ENCODE measurements at regions not wholly inside any gene's neighbourhood (a gene's known extent, or its start where the extent isn't known, plus 50 kb on each side); places are given as distances from the start of the nearest gene placed in this dataset.
"Not testable (repeated sequence)": the region's sequence is repeated elsewhere in the genome, so short reads cannot be mapped to it uniquely, and the experiment has no call there.

DNA sequence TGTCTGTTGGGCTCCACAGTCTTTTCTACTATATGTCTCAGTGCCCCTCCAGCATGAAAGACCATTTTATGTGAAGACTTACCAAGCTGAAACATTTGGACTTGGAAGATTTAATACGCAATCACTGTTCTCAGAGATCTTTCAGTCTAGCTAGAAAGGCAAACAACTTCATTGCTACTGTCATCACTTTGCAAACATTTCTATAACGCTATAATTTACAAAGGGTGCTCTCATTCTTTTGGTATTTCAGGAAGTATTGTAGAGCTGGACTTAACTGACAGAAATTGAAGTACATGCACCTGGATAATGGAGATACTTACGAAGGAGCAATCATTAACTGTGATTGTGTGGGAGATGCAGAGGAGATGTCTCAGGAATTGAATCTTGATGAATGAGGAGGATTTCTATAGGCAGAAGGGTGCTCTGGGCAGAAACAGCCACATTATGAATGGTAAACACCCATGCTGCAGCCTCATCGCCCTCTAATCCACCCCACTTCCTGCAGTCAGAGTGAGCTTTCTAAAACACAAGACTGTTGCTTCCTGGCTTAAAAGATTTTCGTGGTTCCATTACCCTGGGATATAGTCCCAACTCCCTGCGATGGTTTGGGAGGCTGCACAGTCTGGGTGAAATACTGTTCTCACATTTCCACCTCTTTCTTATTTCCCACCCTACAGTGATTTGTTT is 75.1 kb upstream of the GNG12 start:
- Histone ChIP-seq H3K27me3 (ENCODE audit: insufficient read depth in 3 of 3, low read length in 2 of 3) (no peaks in the 10 kb centered on the region), H3K27ac (no peak overlapping the region), H3K4me1 (no peaks in the 10 kb centered on the region), H3K36me3 (ENCODE audit: insufficient read depth in 1 of 2, low read depth in 1 of 2) (no peaks in the 10 kb centered on the region), H3K9me3 (no peaks in the 10 kb centered on the region), H3K4me3 (no peak overlapping the region)
- no peak for TF ChIP-seq CTCF (IDR thresholded peaks at IDR 0.05)
- ATAC-seq, result no peak
- DNase-seq, result no peak
- intact Hi-C loops (cut with DNase I), result no loop called here
- 50 to 57% (median 54%) methylated on average over 6 of the region's 6 CpGs for WGBS, 3 donors

- H3K27me3 ChIP-seq (ENCODE audit: insufficient read depth in 3 of 3, low read length in 2 of 3); H3K4me3 ChIP-seq; H3K27ac ChIP-seq; H3K36me3 ChIP-seq (ENCODE audit: insufficient read depth in 1 of 2, low read depth in 1 of 2); H3K9me3 ChIP-seq; H3K4me1 ChIP-seq; DNase-seq; intact Hi-C loops (cut with DNase I); ATAC-seq: not testable (repeated sequence)
- WGBS, 3 donors, result 60 to 76% (median 71%) methylated on average over 4 of the region's 4 CpGs
Measured at GRCh38 chr1:67907467-67907866, 74.2 kb upstream of the GNG12 start.

- H3K9me3 ChIP-seq; H3K27me3 ChIP-seq (ENCODE audit: insufficient read depth in 3 of 3, low read length in 2 of 3); intact Hi-C loops (cut with DNase I); H3K36me3 ChIP-seq (ENCODE audit: insufficient read depth in 1 of 2, low read depth in 1 of 2); H3K27ac ChIP-seq; H3K4me1 ChIP-seq; DNase-seq; ATAC-seq; H3K4me3 ChIP-seq: not testable (repeated sequence)
- WGBS, 3 donors, result 86 to 95% (median 90%) methylated on average over 2 of the region's 2 CpGs
Measured at GRCh38 chr1:67906015-67906414, 72.7 kb upstream of the GNG12 start.

DNA sequence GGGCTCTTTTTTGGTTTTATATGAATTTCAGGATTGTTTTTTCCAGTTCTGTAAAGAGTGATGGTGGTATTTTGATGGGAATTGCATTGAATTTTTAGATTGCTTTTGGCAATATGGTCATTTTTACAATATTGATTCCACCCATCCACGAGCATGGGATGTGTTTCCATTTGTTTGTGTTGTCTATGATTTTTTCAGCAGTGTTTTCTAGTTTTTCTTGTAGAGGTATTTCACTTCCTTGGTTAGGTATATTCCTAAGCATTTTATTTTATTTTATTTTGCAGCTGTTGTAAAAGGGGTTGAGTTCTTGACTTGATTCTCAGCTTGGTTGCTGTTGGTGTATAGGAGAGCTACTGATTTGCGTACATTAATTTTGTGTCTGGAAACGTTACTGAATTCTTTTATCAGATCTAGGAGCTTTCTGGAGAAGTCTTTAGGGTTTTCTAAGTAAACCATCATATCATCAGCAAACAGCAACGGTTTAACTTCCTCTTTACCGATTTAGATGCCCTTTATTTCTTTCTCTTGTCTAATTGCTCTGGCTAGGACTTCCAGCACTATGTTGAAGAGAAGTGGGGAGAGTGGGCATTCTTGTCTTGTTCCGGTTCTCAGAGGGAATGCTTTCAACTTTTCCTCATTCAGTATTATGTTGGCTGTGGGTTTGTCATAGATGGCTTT is 69.4 kb upstream of the GNG12 start:
- H3K4me3 ChIP-seq; intact Hi-C loops (cut with DNase I); H3K27me3 ChIP-seq (ENCODE audit: insufficient read depth in 3 of 3, low read length in 2 of 3); H3K27ac ChIP-seq; H3K36me3 ChIP-seq (ENCODE audit: insufficient read depth in 1 of 2, low read depth in 1 of 2); H3K4me1 ChIP-seq; ATAC-seq; DNase-seq; H3K9me3 ChIP-seq: not testable (repeated sequence)
- WGBS, 3 donors, result 78 to 80% (median 78%) methylated on average over 6 of the region's 6 CpGs

GRCh38 chr1:67898033-67898726 is 64.9 kb upstream of the GNG12 start:
- intact Hi-C loops (cut with DNase I), result no loop called here
- WGBS, 3 donors, result 76 to 78% (median 77%) methylated on average over 4 of the region's 4 CpGs
- DNase-seq (no peak), ATAC-seq (no peak)
- no peak for TF ChIP-seq CTCF (IDR thresholded peaks at IDR 0.05)
- H3K4me1 ChIP-seq, result no peaks in the 10 kb centered on the region
- no peaks in the 10 kb centered on the region for H3K9me3 ChIP-seq
- H3K36me3 ChIP-seq (ENCODE audit: insufficient read depth in 1 of 2, low read depth in 1 of 2), result no peaks in the 10 kb centered on the region
- H3K27me3 ChIP-seq (ENCODE audit: insufficient read depth in 3 of 3, low read length in 2 of 3), result no peaks in the 10 kb centered on the region
- no peak overlapping the region for H3K27ac ChIP-seq
- no peak overlapping the region for H3K4me3 ChIP-seq

DNA sequence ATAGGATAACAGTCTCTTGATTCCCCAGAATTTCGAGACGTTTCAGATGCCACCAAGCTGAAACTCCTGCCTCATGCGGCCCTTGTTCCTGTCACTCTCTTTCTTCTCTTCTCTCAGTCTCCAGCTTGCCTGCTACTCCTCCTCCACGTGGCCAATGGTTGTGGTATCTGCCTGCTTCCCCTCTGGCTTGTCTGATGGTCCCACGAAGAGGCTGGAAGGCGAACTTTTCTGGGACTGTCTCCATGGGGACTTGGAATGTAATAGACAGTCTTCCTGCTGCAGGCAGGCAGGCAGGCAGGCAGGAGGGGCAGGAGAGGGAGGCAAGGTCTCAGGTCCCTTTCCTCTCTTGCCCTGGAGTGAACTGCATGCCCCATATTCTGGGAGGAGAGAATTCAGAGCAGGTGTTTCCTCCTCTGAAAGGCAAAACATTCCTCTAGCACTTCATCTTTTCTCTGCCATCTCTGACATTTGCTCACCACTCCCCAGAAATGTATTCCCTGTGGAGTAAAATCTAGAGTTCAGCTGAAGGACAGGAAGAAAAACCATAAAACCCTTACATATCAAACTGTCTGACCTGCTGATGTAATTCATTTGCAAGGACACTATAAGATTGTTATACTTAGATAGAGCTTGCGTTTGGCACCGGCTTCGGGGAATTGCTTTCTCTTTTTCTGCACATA is 64.1 kb upstream of the GNG12 start:
- H3K27me3 ChIP-seq (ENCODE audit: insufficient read depth in 3 of 3, low read length in 2 of 3), result no peaks in the 10 kb centered on the region
- H3K36me3 ChIP-seq (ENCODE audit: insufficient read depth in 1 of 2, low read depth in 1 of 2), result no peaks in the 10 kb centered on the region
- H3K27ac ChIP-seq, result no peak overlapping the region
- 53 to 57% (median 56%) methylated on average over 9 of the region's 9 CpGs for WGBS, 3 donors
- intact Hi-C loops (cut with DNase I), result no loop called here
- no peaks in the 10 kb centered on the region for H3K4me1 ChIP-seq
- TF ChIP-seq CTCF (IDR thresholded peaks at IDR 0.05), result no peak
- DNase-seq (no peak), ATAC-seq (no peak)
- no peaks in the 10 kb centered on the region for H3K9me3 ChIP-seq
- no peak overlapping the region for H3K4me3 ChIP-seq

All from psoas muscle (tissue), 7 donors.